Suprapubic skin (tissue), 4 donors: ENCODE measurements at regions not wholly inside any gene's neighbourhood (a gene's known extent, or its start where the extent isn't known, plus 50 kb on each side); places are given as distances from the start of the nearest gene placed in this dataset.

Experiments
- DNase-seq, 2 donors: peaks; one replicate each; pipeline ENCODE4 v3.0.0-alpha.2; 2019; ENCODE audit warnings: low spot score in 2 of 2
- H3K27ac ChIP-seq: fragments of 200-600 bp; sonication (generic); one replicate; pipeline ENCODE4 v1.5.1; 2019
- H3K27me3 ChIP-seq: fragments of 200-600 bp; sonication (generic); one replicate; pipeline ENCODE4 v1.5.1; 2019
- H3K36me3 ChIP-seq: fragments of 200-600 bp; sonication (generic); one replicate; pipeline ENCODE4 v1.5.1; 2019
- H3K4me1 ChIP-seq: fragments of 200-600 bp; sonication (generic); one replicate; pipeline ENCODE4 v1.5.1; 2019
- H3K4me3 ChIP-seq: fragments of 200-600 bp; sonication (generic); one replicate; pipeline ENCODE4 v1.5.1; 2019; ENCODE audit warnings: mild to moderate bottlenecking
- H3K9me3 ChIP-seq: fragments of 200-600 bp; sonication (generic); one replicate; pipeline ENCODE4 v1.5.1; 2019
- EP300 ChIP-seq: sonication (generic); formaldehyde crosslinking; IDR thresholded peaks from one replicate; pipeline ENCODE4 v1.6.1; 2017; ENCODE audit warnings: antibody characterized with exemption
- POLR2A ChIP-seq, 2 donors: fragments of 450-650 bp; IDR thresholded peaks; one replicate each; pipeline ENCODE4 v1.6.1; 2017; ENCODE audit warnings: antibody characterized with exemption in 2 of 2, mild to moderate bottlenecking in 2 of 2, moderate library complexity in 2 of 2
- POLR2AphosphoS5 ChIP-seq, 3 donors: sonication (generic); formaldehyde crosslinking; IDR thresholded peaks; one replicate each; pipeline ENCODE4 v1.6.1; 2017; ENCODE audit warnings: antibody characterized with exemption in 3 of 3
- WGBS: methylation state at CpG from one replicate; pipeline ENCODE4 v1.1.5; 2018; 5-methylcytosine and 5-hydroxymethylcytosine counted together
- TF ChIP-seq, protein P1 (sequence below), 2 donors: fragments of 200-600 bp in 1 of 2; fragments of 450-650 bp in 1 of 2; sonication (generic) in 1 of 2; IDR thresholded peaks; one replicate each; pipeline ENCODE4 v1.5.1; 2016 to 2019; ENCODE audit warnings: antibody characterized with exemption in 2 of 2, mild to moderate bottlenecking in 1 of 2, moderate library complexity in 1 of 2

DNA sequence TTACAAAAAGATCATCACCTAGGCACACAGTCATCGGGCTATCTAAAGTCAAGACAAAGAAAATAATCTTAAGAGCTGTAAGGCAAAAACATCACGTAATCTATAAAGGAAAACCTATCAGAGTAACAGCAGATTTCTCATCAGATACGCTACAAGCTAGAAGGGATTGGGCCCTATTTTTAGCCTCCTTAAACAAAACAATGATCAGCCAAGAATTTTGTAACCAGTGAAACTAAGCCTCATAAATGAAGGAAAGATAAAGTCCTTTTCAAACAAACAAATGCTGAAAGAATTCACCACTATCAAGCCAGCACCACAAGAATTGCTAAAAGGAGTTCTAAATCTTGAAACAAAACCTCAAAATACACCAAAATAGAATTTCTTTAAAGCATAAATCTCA lies 191.6 kb upstream of the BMP4 start:
- DNase-seq, result no peak
- TF ChIP-seq POLR2AphosphoS5 (IDR thresholded peaks at IDR 0.05), result no peak
- no peak for TF ChIP-seq EP300
- TF ChIP-seq POLR2A (IDR thresholded peaks at IDR 0.05), result no peak
- TF ChIP-seq, protein P1, sequence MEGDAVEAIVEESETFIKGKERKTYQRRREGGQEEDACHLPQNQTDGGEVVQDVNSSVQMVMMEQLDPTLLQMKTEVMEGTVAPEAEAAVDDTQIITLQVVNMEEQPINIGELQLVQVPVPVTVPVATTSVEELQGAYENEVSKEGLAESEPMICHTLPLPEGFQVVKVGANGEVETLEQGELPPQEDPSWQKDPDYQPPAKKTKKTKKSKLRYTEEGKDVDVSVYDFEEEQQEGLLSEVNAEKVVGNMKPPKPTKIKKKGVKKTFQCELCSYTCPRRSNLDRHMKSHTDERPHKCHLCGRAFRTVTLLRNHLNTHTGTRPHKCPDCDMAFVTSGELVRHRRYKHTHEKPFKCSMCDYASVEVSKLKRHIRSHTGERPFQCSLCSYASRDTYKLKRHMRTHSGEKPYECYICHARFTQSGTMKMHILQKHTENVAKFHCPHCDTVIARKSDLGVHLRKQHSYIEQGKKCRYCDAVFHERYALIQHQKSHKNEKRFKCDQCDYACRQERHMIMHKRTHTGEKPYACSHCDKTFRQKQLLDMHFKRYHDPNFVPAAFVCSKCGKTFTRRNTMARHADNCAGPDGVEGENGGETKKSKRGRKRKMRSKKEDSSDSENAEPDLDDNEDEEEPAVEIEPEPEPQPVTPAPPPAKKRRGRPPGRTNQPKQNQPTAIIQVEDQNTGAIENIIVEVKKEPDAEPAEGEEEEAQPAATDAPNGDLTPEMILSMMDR (IDR thresholded peaks at IDR 0.05), result no peak
- H3K36me3 ChIP-seq, result no peaks in the 10 kb centered on the region
- H3K4me1 ChIP-seq, result no peaks in the 10 kb centered on the region
- no peaks in the 10 kb centered on the region for H3K27me3 ChIP-seq
- no peak overlapping the region for H3K27ac ChIP-seq
- H3K4me3 ChIP-seq, result no peak overlapping the region
- H3K9me3 ChIP-seq, result no peaks in the 10 kb centered on the region
- 98% methylated on average over 3 of the region's 3 CpGs for WGBS

- H3K27me3 ChIP-seq, result no peaks in the 10 kb centered on the region
- WGBS, result 98% methylated on average over 8 of the region's 8 CpGs
- H3K36me3 ChIP-seq, result no peaks in the 10 kb centered on the region
- H3K4me1 ChIP-seq, result no peaks in the 10 kb centered on the region
- H3K9me3 ChIP-seq, result no peaks in the 10 kb centered on the region
- H3K27ac ChIP-seq, result no peak overlapping the region
- H3K4me3 ChIP-seq, result no peak overlapping the region
- TF ChIP-seq, protein P1 (IDR thresholded peaks at IDR 0.05), result no peak
- TF ChIP-seq POLR2AphosphoS5 (IDR thresholded peaks at IDR 0.05) (no peak), EP300 (no peak), POLR2A (IDR thresholded peaks at IDR 0.05) (no peak)
- DNase-seq, result no peak
Measured at GRCh38 chr14:54152351-54152750, 195.7 kb upstream of the BMP4 start.

GRCh38 chr14:54166049-54166950 lies 209.7 kb upstream of the BMP4 start:
- H3K4me3 ChIP-seq, result no peak overlapping the region
- H3K4me1 ChIP-seq, result peaks cover 19% of the 10 kb centered on the region
- no peaks in the 10 kb centered on the region for H3K9me3 ChIP-seq
- no peak for DNase-seq
- TF ChIP-seq, protein P1 (IDR thresholded peaks at IDR 0.05), result no peak
- TF ChIP-seq POLR2AphosphoS5 (IDR thresholded peaks at IDR 0.05), result no peak
- no peak for TF ChIP-seq EP300
- no peak for TF ChIP-seq POLR2A (IDR thresholded peaks at IDR 0.05)
- no peak overlapping the region for H3K27ac ChIP-seq
- no peaks in the 10 kb centered on the region for H3K36me3 ChIP-seq
- whole genome bisulfite sequencing, result 71% methylated on average over 8 of the region's 8 CpGs
- H3K27me3 ChIP-seq, result no peaks in the 10 kb centered on the region

- no peaks in the 10 kb centered on the region for H3K27me3 ChIP-seq
- H3K36me3 ChIP-seq, result no peaks in the 10 kb centered on the region
- no peak for DNase-seq
- no peak overlapping the region for H3K4me3 ChIP-seq
- TF ChIP-seq EP300 (no peak), POLR2A (IDR thresholded peaks at IDR 0.05) (no peak), POLR2AphosphoS5 (IDR thresholded peaks at IDR 0.05) (no peak)
- TF ChIP-seq, protein P1 (IDR thresholded peaks at IDR 0.05), result no peak
- H3K4me1 ChIP-seq, result peaks cover 32% of the 10 kb centered on the region
- WGBS, result 88% methylated on average over 4 of the region's 4 CpGs
- no peak overlapping the region for H3K27ac ChIP-seq
- H3K9me3 ChIP-seq, result no peaks in the 10 kb centered on the region
Measured at GRCh38 chr14:54168489-54168888, 211.9 kb upstream of the BMP4 start.

- Histone ChIP-seq H3K4me3 (no peak overlapping the region), H3K9me3 (no peaks in the 10 kb centered on the region), H3K36me3 (no peaks in the 10 kb centered on the region), H3K27me3 (no peaks in the 10 kb centered on the region), H3K27ac (no peak overlapping the region), H3K4me1 (peaks cover 41% of the 10 kb centered on the region)
- TF ChIP-seq EP300 (no peak), POLR2A (IDR thresholded peaks at IDR 0.05) (no peak), POLR2AphosphoS5 (IDR thresholded peaks at IDR 0.05) (no peak)
- TF ChIP-seq, protein P1 (IDR thresholded peaks at IDR 0.05), result no peak
- 33% methylated on average over 4 of the region's 4 CpGs for WGBS
- DNase-seq, result no peak
Measured at GRCh38 chr14:54169254-54169924, 212.8 kb upstream of the BMP4 start.
